Left lung (tissue), 4 donors: ENCODE measurements at regions not wholly inside any gene's neighbourhood (a gene's known extent, or its start where the extent isn't known, plus 50 kb on each side); places are given as distances from the start of the nearest gene placed in this dataset.

Experiments
- ATAC-seq: fragments of 200-7000 bp; cut with Tn5 transposase; one replicate; pipeline ENCODE4 v1.9.1; 2020; ENCODE audit warnings: moderate library complexity
- DNase-seq, 4 donors: peaks; one replicate each; pipeline ENCODE4 v3.0.0-alpha.2; 2013 to 2020
- H3K27ac ChIP-seq, 2 donors: fragments of 200-600 bp; sonication (generic) in 1 of 2; one replicate each; pipeline versions ENCODE4 v1.5.0 to v1.8.0; 2020 to 2021
- H3K27me3 ChIP-seq, 2 donors: fragments of 200-600 bp; sonication (generic) in 1 of 2; one replicate each; pipeline versions ENCODE4 v1.5.0 to v1.8.0; 2020 to 2021
- H3K36me3 ChIP-seq, 2 donors: fragments of 200-600 bp; sonication (generic) in 1 of 2; one replicate each; pipeline versions ENCODE4 v1.5.0 to v1.8.0; 2020 to 2021
- H3K4me1 ChIP-seq, 2 donors: fragments of 200-600 bp; one replicate each; pipeline ENCODE4 v1.8.0; 2021
- H3K4me3 ChIP-seq, 2 donors: fragments of 200-600 bp; sonication (generic) in 1 of 2; one replicate each; pipeline versions ENCODE4 v1.5.0 to v1.8.0; 2020 to 2021; ENCODE audit warnings: mild to moderate bottlenecking in 1 of 2
- H3K9me3 ChIP-seq, 2 donors: fragments of 200-600 bp; sonication (generic) in 1 of 2; one replicate each; pipeline versions ENCODE4 v1.5.0 to v1.8.0; 2020 to 2021
- CTCF ChIP-seq, 2 donors: fragments of 200-600 bp; sonication (generic) in 1 of 2; IDR thresholded peaks; one replicate each; pipeline versions ENCODE4 v1.5.0 to v1.8.0; 2021; ENCODE audit warnings: antibody characterized with exemption in 2 of 2
- intact Hi-C, 2 donors: fragments of 100-400 bp; cut with DNase I; formaldehyde crosslinking; loops; one replicate each; pipeline versions ENCODE4 v1.11.2 to v1.14.2; 2022
- donor health status: DM: no; HTN: yes; CAD: no.
- donor health status: DM: no; HTN: no; CAD: no.

- intact Hi-C loops, result no loop called here
- peaks cover 17 to 48% of the 10 kb centered on the region in 2 donors for H3K4me1 ChIP-seq
- H3K27ac ChIP-seq, result peak overlapping the region in 1 of 2 donors; percentile 46
- no peaks in the 10 kb centered on the region for H3K36me3 ChIP-seq
- TF ChIP-seq CTCF (IDR thresholded peaks at IDR 0.05), result no peak
- ATAC-seq, result no peak
- H3K9me3 ChIP-seq, result no peaks in the 10 kb centered on the region
- no peak for DNase-seq
- no peak overlapping the region for H3K4me3 ChIP-seq
- no peaks in the 10 kb centered on the region for H3K27me3 ChIP-seq
Measured at GRCh38 chr14:49977126-49977841, 84.4 kb downstream of the ARF6 start.

GRCh38 chr14:49980027-49980426 lies 87.1 kb downstream of the ARF6 start:
- DNase-seq (no peak), ATAC-seq (no peak)
- no peak for TF ChIP-seq CTCF (IDR thresholded peaks at IDR 0.05)
- Histone ChIP-seq H3K4me1 (peaks cover 5 to 39% of the 10 kb centered on the region in 2 donors), H3K4me3 (no peak overlapping the region), H3K27ac (no peak overlapping the region), H3K27me3 (no peaks in the 10 kb centered on the region), H3K9me3 (no peaks in the 10 kb centered on the region), H3K36me3 (no peaks in the 10 kb centered on the region)
- intact Hi-C loops, result no loop called here

- H3K27me3 ChIP-seq, result no peaks in the 10 kb centered on the region
- no peak for DNase-seq
- peaks cover 4 to 25% of the 10 kb centered on the region in 2 donors for H3K4me1 ChIP-seq
- no peak for TF ChIP-seq CTCF (IDR thresholded peaks at IDR 0.05)
- intact Hi-C loops, result no loop called here
- H3K9me3 ChIP-seq, result no peaks in the 10 kb centered on the region
- peak overlapping the region; percentile 18 to 65 for H3K27ac ChIP-seq
- no peak overlapping the region for H3K4me3 ChIP-seq
- no peaks in the 10 kb centered on the region for H3K36me3 ChIP-seq
- peak; percentile 30 for ATAC-seq
Measured at GRCh38 chr14:49982082-49982481, 89.2 kb downstream of the ARF6 start.

GRCh38 chr14:49982501-49982951 lies 89.6 kb downstream of the ARF6 start:
- Histone ChIP-seq H3K4me3 (no peak overlapping the region), H3K36me3 (no peaks in the 10 kb centered on the region), H3K27me3 (no peaks in the 10 kb centered on the region), H3K4me1 (peaks cover 4 to 20% of the 10 kb centered on the region in 2 donors), H3K9me3 (no peaks in the 10 kb centered on the region), H3K27ac (peak overlapping the region; percentile 18 to 65)
- no peak for TF ChIP-seq CTCF (IDR thresholded peaks at IDR 0.05)
- intact Hi-C loops, result no loop called here
- peak; percentile 42 for ATAC-seq
- no peak for DNase-seq

- no peaks in the 10 kb centered on the region for H3K9me3 ChIP-seq
- intact Hi-C loops, result no loop called here
Measured at GRCh38 chr14:49984424-49984823, 91.5 kb downstream of the ARF6 start.

More at GRCh38 chr14:49984424-49984823, 91.5 kb downstream of the ARF6 start:
- TF ChIP-seq CTCF (IDR thresholded peaks at IDR 0.05), result no peak
- DNase-seq, result no peak
- no peak overlapping the region for H3K4me3 ChIP-seq
- H3K36me3 ChIP-seq, result no peaks in the 10 kb centered on the region
- H3K27me3 ChIP-seq, result no peaks in the 10 kb centered on the region
- no peak for ATAC-seq
- no peak overlapping the region for H3K27ac ChIP-seq
- peaks cover 4 to 14% of the 10 kb centered on the region in 2 donors for H3K4me1 ChIP-seq
